HG02981 (cell line): ENCODE measurements at regions not wholly inside any gene's neighbourhood (a gene's known extent, or its start where the extent isn't known, plus 50 kb on each side); places are given as distances from the start of the nearest gene placed in this dataset.
"Not testable (repeated sequence)": the region's sequence is repeated elsewhere in the genome, so short reads cannot be mapped to it uniquely, and the experiment has no call there.

Experiments used
- ATAC-seq: cut with Tn5 transposase; IDR thresholded peaks from one replicate; pipeline ENCODE4 v1.9.1; 2021; ENCODE audit warnings: mild to moderate bottlenecking, moderate library complexity; ENCODE audit not compliant: unreplicated experiment

DNA sequence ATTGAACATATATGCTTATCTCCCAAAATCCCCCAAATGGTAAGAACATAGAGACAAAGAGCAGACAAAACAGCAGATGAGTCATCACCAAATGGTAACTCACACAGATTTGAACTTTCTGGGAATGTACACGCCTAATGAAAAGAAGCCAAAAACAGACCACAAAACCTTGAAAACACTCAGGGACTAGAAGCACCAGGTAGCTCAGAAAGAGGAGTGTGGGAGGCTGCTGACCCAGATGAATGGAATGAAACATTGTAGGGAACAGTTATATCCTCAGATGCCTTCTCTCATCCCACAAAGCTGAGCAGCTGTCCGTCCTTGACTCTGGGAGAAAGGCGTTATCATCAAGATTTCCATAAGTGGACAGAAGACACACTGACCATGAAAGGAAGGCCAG is 307.0 kb upstream of the USP25 start:
- ATAC-seq = no peak

DNA sequence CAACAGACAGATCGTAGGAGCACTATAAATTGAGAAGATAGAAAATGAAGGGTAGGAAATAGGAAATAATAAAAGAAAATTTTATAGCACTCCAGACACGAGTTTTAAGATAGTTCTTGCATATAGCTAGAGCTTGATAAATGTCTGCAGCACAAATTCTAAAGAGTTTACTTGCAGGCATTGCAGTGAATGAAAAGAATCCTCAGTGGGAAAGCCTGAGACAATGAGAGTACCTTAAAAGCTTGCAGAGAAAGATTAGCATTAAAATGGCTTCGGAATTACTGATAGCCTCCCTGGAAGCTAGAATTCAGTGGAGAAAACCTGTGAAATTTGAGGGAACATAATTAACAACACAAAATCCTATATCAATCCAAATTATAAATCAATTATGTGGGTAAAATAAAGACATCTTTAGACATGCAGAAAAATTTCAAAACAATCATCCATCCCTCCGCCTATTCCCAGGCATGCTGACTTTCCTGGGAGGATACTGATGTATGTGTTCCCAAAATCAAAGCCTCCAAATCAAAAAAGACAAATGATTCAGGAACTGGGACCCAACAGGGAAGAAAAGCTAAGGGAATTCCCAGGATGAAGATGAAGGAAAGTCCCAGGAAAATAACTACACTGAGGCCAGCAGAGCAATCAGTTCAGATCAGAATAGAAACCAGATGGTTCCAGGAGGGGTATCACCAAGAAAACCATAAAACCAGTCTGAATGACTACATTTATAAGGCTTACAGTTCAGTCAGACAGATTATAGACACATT is 305.9 kb upstream of the USP25 start:
- no peak for ATAC-seq

DNA sequence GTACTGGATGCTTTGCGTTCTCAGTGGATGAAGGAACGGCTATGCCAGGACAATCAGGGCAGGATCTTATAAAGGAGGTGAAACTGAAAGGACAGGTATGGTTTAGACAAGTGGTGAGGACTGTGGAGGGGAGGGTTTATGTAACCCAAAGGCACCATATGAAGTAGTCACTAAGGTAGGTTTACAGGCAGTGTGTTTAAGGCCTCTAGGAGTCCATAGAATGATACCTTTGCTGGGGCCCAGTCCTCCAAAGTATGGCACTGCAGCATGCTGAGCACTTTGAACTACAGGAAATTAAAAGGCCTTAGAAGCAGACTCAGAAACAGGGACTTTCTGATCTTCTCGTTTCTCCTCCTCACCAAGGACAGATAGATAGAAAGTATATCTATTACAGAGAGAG is 304.7 kb upstream of the USP25 start:
- no peak for ATAC-seq

DNA sequence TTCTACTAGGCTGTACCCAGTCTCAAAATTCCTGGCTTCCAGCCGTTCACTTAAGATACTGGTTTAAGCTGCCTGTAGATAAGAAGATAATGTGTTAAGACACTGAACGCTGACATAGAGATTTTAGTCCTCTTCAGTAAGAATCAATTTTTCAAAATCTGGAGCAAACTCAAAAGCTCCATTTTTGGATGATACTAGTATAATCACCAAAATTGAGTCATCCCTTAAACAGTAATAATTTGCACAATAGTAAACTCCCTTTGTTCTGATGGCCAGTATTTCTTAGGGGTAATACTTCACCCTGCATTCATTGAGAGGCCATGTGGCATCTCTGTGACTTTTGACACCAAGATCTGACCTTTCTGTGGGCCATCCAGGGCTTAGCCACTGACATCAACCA is 299.8 kb upstream of the USP25 start:
- no peak for ATAC-seq

DNA sequence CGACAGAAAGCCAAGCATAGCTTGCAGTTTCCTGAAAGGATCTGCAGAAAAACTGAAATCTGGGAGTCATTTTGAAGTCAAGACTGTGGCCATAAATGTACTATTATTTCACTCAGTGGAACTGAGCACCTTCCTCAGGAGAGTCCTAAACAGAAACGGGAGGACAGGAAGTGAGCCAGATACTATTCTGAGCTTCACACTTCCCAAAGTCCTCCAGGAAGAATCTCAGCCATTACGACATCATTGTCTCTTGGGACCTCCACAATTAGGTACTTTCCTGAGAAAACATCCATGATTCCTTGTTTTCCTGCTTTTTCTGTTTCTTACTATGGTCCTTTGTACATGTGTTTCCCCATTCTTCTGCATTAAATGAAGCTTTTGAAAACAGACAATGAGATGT is 299.2 kb upstream of the USP25 start:
- no peak for ATAC-seq

DNA sequence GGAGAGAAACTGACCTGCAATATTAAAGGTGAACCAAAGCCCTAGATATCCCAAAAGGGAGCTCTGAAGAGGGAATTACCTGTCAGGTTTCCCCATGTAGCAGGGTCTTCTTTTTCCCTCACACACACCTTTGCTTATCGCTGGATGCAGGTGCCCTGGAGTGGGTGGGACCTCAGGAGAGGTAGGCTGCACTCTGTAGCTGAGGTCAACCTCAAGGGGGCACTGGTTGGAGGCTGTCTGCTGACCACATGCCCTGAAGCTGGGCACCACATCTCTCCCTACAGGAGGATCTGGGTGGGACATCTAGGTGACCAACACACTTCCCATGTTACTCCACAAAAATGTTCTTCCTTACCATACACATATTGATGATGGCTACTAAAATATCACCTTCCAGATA is 298.7 kb upstream of the USP25 start:
- ATAC-seq = no peak

DNA sequence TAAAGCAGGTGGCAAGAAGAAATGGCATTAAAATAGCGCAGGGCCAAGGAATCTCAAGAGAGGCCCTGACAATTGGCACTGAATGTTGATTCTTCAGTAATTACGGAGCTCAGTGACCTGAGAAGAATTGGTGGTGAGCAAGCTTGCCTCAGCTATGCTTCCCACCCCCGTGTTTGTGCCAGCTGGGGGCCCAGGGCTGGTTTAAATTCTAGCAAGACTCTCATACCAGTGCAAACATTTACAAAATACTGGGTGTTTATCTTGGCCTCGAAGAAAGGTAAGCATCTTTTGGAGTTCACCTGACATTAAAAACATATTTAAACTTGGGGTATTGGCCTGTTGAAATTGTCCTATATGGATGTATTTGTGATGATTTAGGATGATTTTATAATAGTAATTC is 296.7 kb upstream of the USP25 start:
- ATAC-seq = no peak

DNA sequence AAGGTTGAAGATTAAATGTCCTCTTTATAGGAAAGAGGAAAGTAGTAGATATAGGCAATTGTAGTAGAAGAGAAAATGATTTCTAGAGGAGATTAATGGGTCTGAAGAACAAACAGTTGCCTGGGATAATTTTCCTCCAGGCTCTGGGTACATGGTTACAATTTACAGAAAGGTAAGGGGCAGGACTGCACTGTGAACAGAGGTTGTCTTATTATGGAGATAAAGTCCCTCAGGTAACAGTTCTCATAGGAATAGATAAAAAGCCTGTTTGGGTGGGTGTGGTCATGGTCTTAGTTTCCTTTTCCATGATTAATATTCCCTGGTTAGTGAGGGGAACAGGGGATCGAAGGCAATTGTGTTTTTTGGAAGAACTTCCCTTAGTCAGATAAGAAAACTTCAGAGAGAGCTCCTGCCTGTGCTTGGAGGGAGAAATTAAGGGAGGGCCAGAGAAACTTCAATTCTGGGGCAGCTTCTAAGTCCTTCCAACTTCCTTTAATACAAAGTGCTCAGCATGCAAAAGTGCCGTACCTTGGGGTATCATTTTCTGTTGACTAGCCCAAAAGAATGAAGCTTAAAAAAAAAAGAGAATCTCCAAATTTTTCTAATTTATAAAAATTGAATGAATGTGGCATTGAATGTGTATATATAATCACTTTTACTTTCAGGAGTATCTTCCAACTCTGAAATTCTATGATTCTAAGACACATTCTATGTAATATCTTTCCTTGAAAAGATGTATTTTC is 295.4 kb upstream of the USP25 start:
- ATAC-seq = no peak

DNA sequence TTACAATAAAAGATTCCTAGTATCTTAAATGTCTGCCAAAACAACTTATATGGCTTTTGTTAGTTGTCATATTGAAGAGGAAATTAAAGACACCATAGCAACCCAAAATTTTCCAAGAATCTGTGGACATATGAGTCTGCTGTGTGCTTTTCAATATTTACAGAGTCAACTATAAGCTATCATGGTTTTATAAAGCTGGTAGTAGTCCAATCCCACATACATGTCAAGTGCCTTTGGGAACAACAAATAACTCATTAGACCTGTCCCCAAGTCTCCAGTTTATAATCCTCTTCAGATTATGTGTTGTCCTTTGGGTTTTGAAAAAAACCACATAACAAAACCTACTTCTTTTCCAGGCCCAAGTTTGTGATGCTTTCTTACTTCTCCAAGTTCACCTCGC is 293.8 kb upstream of the USP25 start:
- no peak for ATAC-seq

DNA sequence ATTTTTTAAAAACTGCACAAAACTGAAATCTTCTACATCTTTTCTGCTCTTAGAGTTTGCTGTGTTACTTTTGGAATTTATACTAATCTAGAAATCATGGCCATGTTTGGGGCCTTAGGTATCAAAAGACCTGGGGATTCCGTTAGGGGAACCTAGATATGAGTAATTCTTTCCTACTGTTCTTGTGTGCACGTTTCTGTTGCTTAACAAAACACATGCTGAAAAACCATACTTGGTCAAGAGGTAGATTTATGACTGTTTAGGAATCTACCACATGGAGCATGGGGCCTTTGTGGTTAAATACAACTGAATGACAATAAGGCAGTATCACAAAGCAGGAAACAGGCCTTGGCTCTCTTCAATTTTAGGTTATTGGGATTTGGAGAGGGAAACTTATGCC is 291.9 kb upstream of the USP25 start:
- ATAC-seq = peak; percentile 76

DNA sequence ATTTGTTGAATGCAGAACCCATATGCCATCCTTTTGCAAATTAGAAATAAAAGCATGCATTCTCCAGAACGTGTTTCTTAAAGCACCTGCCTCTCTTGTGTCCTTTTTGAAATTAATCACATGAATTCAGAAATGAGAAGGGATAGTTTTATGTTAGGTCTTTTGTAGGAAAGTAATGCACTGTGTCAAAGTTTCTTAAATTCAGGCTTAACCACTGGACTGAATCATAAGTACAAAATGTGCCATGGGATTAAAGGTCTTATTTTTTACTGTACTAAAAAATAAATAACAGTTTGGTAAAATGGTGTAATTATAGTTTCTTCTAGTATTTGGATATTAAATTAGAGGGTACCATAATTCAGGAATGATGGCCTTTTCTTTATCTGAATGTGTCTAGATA is 290.1 kb upstream of the USP25 start:
- ATAC-seq = no peak

DNA sequence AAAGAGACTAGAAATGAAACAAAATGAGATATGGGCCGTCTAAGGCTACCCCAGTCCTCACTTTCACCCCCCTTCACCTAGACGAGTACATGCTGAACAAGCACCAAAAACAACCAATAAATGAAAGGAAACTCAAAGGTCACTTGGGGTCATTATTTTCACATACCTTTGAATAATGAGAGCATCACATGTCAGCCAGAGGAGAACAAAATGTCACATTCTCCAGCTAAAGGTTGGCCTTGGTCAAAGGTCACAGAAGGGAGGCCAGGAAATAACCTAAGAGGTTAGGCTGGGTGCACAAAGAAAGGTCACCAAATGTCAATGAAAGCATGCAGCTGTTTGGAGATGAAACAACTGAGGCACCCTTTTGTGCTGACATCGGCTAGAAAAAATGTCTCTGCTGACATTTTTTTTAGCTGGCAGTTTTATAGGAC is 288.7 kb upstream of the USP25 start:
- no peak for ATAC-seq

DNA sequence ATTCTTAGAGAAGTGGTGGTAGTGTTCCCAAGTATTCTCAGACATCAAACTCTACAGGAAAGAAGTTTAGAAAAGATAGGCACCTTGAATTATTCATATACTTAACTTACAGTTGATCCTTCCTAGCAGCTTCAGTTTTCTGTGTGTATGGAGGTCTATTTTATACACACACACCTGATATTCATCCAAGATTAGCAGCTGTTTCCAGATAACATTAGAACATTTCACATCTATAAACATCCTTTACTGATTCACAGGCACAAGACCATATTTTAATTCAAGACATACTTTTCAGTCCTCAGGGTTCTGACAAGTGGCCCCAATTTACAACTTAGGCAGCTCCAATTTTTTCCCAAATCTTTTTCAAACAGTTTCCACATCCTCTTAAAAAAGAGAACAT is 287.8 kb upstream of the USP25 start:
- no peak for ATAC-seq

DNA sequence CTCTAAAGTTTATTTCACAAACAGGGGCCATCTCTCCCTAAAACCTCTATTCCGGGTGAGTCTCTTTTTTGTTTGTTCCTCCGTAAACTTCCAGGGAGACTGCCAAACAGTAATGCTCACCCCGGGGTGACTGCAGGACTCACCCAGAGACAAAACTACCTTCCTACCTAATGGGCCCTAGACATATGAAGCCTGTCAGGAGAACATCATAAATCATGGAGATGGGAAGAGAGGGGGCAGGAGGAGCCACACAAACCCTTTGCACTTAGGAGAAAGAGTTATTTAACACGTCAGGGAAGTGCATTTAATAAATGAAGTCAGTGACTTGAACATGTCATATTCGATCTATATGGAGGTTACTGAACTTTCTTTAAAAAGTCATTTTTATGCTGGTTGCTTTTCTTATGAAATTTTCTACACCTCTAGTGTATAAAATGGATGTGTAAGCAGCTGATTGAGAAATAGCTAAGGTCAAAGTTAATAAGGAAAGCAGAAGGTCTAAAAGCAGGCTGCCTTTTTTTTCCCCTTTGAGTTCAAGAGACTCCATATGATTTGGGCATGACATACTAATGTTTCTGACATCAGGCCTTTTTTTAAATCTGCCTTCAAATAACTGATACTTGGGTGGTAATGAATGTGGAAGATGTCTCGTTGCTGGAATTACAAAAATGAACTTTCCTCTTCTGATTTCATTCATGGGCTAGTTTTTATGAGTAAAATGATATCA is 286.9 kb upstream of the USP25 start:
- ATAC-seq = no peak

DNA sequence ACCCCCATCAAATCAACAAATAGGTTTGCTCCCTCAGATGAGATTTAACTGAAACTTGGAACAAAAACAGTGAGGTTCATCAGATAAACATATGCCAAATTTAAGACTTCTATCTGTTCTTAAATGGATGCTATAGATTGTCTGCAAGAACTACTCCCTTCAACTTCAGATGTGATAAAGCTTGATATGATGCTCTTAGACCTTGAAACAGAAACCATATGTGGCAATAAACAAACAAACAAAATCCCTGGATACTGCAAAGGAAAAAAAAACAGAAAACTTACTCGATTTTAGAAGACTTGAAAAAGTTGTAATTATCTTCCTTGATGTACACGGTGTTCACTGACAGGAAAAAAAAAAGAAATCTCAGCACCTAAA is 286.1 kb upstream of the USP25 start:
- no peak for ATAC-seq

DNA sequence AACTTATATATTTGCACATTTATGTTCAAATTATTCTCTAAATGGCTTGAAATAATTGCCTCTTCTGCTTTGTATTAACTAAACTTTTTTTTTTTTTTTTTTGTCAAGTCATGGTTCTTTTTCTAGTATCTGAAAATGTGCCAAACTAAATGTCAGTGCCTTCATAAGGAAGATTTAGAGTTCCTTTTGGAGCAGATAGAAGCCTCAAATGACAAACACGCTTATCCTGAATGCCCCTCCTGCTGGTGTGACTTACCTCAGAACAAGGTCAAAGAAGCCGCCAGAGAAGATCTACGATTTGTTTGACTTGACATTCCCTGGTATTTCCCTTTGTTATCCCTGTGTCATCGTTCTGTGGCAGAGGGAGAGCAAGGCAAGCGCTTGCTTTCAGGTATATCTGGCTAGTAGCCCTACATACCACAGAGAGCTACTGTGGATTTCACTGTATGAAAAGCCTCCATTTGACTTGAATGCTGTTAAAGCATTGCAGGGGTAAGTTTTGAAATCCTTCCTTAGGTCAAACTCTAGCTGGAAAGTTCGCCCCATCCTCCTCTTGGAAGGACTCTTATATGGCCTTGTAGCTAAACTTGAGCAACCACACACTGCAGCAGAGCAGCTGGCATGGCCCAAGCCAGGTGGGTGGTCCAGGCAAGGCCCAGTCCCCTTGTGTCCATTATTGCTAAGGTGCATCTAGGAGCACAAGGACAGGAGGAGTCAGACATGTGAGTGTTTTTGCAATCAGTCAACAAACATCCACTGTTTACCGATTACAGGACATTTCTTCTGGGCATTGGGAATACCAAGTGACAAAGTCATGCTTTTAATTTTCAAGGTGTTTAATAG is 285.4 kb upstream of the USP25 start:
- ATAC-seq = no peak

DNA sequence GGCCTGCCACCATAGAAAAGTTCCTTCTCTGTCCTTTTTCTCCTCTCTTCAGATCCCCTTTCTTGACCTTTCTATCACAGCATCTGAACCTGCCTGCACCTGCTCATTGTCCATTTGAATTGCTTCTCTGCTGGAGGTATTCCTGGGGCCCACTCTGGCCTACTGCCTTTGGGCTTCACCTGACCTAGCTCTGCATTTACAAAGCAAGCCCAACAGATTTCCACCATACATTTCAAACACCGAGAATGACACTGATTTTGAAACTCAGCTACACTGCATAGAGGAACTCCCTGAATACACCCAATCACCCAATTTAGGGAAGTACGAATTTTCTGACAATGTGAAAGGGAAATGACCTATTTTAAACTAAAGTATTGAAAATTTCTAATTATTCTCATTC is 284.5 kb upstream of the USP25 start:
- ATAC-seq = peak; percentile 65

DNA sequence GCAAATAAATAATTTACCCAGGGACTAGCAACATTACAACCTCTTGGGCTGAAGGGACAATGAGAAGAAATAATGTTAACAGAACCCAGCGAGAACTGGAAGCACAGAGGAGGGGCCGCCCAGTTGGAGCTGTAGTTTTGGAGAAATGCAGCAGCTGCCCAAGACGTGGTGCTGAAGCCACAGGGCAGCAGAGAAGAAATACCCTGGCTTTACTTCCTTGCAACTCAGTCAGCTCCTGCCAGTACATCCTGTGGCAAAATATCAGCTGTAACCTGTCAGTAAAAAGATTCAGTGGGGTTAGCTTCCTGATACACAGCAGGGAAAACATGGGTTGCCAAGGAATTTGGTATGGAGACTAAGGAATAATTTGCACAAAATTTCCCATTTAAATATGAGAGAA is 283.6 kb upstream of the USP25 start:
- no peak for ATAC-seq

DNA sequence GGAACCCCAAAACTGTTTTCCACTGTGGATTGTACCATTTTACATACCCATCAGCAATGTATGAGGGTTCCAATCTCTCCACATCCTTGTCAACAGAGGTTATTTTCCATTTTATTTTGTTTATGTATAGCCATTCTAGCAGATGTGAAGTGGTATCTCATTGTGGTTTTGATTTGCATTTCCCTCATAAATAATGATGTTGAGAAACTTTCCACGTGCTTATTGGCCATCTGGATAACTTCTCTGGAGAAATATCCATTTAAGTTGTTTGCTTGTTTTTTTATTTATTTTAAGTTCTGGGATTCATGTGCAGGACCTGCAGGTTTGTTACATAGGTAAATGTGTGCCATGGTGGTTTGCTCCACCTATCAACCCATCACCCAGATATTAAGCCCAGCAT is 280.2 kb upstream of the USP25 start:
- ATAC-seq = no peak

DNA sequence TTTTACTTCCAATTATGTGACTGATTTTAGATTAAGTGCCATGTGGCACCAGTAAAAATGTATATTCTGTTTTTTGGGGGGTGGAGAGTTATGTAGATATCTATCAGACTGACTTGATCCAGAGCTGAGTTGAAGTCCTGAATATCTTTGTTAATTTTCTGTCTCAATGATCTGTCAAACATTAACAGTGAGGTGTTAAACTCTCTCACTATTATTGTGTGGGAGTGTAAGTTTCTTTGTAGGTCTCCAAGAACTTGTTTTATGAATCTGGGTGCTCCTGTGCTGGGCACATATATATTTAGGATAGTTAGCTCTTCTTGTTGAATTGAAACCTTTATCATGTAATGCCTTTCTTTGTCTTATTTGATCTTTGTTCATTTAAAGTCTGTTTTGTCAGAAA is 276.5 kb upstream of the USP25 start:
- ATAC-seq = no peak

DNA sequence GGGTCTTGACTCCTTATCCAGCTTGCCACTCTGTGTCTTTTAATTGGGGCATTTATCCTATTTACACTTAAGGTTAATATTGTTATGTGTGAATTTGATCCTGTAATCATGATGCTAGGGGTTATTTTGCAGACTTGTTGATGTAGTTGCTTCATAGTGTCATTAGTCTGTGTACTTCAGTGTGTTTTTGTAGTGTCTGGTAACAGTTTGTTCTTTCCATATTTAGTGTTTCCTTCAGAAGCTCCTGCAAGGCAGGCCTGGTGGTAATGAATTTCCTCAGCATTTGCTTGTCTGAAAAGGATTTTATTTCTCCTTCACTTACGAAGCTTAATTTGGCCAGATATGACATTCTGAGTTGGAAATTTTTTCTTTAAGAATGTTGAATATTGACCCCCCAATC is 276.0 kb upstream of the USP25 start:
- not testable (repeated sequence) for ATAC-seq
